ENCODE measurements at regions not wholly inside any gene's neighbourhood (a gene's known extent, or its start where the extent isn't known, plus 50 kb on each side); places are given as distances from the start of the nearest gene placed in this dataset.

DNA sequence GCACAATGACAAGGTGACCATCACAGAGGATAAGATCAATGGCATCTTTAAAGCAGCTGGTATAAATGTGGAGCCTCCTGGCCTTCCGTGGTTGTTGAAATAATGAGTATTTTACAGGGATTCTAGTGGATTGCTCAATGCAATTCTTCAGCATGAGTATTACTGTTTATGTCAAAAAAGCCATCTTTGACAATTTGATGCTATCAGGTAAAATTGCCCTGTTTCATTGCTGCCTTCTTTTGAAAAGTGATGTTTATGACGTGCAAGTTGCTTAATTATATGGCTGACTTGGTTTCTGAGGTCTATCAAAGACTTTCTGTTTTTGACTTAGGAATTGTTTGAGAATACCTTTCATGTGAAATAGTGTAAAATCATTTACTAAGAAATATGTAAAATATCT lies 237.2 kb downstream of the PARP8 start:
- TF ChIP-seq SP1 (IDR thresholded peaks at IDR 0.05) (no peak), TARDBP (IDR thresholded peaks at IDR 0.05) (no peak), ELF4 (IDR thresholded peaks at IDR 0.05) (no peak), ARNT (IDR thresholded peaks at IDR 0.05) (no peak), FOXM1 (IDR thresholded peaks at IDR 0.05; ENCODE audit: borderline replicate concordance) (no peak), FOXA1 (IDR thresholded peaks at IDR 0.05) (no peak), BHLHE40 (IDR thresholded peaks at IDR 0.05; ENCODE audit: borderline replicate concordance) (no peak), FOXK2 (IDR thresholded peaks at IDR 0.05) (no peak)
